HT-29 (cell line): ENCODE measurements at regions not wholly inside any gene's neighbourhood (a gene's known extent, or its start where the extent isn't known, plus 50 kb on each side); places are given as distances from the start of the nearest gene placed in this dataset.
"Not testable (repeated sequence)": the region's sequence is repeated elsewhere in the genome, so short reads cannot be mapped to it uniquely, and the experiment has no call there.

ENCODE experiments used
- DNase-seq: peaks from one replicate; pipeline ENCODE4 v3.0.0-alpha.2; 2015; ENCODE audit warnings: low spot score

DNA sequence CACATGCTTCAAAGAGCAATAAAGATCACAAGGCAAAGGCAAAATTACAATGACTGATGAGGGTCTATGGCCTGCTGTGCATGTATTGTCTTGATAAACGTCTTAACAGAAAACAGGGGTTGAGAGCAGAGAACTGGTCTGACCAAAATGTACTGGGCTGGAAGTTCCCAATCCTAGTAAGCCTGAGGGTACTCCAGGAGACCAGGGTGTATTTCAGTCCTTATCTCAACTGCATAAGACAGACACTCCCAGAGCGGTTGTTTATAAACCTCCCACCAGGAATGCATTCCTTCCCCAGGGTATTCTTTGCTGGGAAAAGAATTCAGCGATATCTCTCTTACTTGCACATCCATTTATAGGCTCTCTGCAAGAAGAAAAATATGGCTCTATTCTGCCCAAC is 521.8 kb upstream of the GNPDA2 start:
- DNase-seq, result not testable (repeated sequence)

- no peak for DNase-seq
Measured at GRCh38 chr4:45241976-45242375, 515.6 kb upstream of the GNPDA2 start.

DNA sequence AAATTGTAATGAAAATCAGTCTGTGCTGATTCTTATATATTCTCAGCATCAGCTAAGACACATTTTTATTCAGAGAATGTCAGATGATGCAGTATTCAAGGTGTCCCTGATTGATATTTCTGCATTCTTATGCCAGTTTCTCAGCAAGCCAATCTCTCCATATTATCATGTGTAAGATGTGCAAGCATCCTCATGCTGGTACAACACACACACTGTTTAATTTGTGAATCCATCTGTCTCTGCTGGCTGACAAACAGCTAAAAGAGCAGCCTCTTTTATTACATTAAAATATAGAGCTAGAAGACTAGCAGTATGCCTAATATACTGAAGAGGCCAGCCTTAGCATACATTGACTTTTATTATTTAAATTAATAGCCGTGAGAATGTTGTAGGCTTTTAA is 502.9 kb upstream of the GNPDA2 start:
- DNase-seq, result no peak

DNA sequence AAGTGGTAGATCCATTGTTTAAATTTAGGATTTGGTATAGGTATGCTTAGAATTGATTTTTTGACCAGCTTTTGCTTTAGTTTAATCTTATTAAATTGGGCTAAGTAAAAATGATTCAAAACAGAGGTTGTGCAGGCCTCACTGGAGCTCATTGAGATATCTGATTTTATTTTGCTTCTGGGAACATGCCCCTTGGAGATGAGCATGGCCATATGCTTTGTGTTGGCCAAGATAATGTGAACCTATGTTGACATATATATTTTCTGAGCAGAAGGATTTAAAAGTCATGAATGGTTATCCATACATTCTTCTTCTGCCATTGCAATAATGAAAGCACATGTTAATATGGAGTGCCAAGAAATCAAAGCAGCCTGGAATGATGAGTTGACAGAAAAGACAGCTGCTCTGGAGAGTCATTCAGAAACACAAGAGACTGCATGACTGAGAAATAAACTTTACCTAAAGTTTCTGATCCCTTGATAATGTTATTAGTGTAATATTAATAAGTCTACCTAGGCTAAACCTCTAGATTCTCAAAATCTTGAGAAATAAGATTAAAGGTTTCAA is 489.7 kb upstream of the GNPDA2 start:
- DNase-seq, result no peak

- DNase-seq, result not testable (repeated sequence)
Measured at GRCh38 chr4:45208476-45208875, 482.1 kb upstream of the GNPDA2 start.

GRCh38 chr4:45207864-45208331 is 481.5 kb upstream of the GNPDA2 start:
- not testable (repeated sequence) for DNase-seq

GRCh38 chr4:45207241-45207863 is 481.0 kb upstream of the GNPDA2 start:
- DNase-seq, result not testable (repeated sequence)

DNA sequence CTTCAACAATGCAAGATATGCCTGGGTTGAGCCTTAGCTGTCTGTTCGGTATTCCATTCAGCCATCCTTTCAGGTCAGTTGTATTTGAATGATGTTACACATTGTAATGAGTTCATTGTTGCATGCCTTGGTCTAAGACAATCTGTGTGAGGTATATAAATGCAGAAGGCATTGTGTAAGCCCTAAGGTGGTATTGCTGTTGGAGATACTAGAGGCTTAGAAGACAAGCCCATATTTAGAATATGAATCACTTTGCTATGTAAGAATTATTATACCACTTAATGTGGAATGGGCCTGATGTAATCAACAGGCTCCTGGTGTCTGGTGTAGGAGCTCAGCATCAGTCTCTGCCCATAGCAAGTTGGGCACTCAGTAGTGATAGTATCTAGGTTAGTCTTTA is 473.4 kb upstream of the GNPDA2 start:
- DNase-seq, result no peak

GRCh38 chr4:45188501-45188900 is 462.1 kb upstream of the GNPDA2 start:
- DNase-seq, result no peak

DNA sequence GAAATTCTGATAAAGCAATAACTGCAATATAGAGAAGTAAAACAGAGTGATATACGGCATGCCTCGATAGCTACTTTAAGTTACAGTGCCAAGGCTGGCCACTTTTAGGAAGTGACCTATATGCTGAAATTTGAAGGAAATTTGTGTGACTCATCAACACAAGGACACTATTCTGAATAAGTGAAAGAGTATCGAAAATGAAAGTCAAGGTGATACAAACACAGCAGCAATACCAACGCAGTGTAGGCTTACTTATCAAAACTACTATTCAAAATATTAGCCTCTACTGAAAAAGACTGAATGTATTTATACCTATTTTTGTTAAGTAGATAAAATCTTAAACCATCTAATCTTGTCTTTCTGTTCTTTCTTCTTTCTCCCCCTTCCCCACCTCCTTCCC is 459.9 kb upstream of the GNPDA2 start:
- DNase-seq, result no peak

GRCh38 chr4:45183905-45184304 is 457.5 kb upstream of the GNPDA2 start:
- DNase-seq, result no peak

DNA sequence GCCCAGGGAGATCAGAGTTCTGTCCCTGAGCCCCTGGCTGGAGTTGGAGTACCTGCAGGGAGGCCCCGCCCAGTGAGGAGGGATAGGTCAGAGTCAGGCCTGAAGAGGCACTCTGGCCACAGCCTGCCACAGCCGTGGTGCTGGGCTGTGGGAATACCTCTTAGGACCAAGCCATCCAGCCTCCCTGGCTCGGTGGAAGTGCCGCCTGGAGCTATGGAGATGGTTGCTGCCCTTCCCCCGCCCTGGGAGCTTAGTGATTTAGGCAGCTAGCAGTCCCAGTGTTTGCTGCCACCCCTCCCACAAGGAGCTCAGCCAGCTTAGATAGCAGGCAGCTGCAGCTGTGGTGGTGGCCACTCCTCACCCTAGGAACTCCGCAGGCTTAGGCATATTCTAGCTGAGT is 446.3 kb upstream of the GNPDA2 start:
- no peak for DNase-seq

GRCh38 chr4:45160951-45161350 is 434.6 kb upstream of the GNPDA2 start:
- DNase-seq, result no peak

DNA sequence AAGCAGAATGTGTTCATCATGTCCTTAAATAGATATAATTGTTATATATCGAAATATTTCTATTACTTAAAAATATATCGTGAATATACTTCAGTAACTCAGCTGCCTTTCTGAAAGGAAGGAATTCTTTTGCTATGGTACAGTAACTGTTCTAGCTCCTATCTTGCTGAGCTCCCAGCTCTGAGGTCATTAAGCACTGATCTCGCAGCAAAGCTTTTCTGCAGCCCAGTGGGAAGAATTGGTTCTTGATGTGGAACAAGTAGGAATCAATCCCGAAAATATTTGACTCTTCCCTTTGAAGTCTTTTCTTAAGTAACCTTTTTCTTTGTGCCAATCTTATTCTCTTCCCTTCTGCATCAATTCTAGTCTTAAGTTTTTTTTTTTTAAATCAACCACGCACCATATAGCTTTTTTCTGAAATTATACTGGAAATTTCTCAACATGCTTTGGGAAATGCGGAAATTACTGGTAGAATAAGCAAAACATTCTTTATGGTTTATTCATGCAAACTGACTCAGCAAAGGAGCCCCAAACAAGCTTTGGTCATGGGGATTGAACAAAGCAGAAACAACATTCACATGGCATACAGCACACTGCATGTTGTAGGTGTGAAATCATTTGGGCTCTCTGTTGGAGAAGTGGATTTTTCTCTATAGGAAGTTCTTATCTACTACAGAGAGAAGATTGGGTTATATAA is 428.9 kb upstream of the GNPDA2 start:
- no peak for DNase-seq

DNA sequence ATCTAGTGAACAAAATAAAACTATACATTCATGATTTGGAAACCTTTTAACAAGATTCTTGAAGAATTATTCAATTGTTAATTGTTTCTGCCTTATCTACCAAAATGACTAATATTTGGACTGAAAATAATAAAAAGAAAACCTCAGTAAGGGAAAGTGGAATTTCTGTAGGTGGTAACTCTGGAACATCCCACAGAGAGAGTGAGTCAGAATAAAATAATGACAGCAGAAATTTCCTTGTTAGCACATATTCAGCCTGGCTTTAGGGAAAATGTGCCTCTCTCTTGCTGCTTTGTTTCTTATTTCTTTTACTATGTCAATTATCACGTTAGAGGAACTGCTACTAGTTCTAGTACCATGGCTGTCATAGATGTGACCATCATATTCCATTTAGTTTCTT is 421.5 kb upstream of the GNPDA2 start:
- DNase-seq, result no peak

- no peak for DNase-seq
Measured at GRCh38 chr4:45131020-45131419, 404.7 kb upstream of the GNPDA2 start.

GRCh38 chr4:45122406-45122805 is 396.1 kb upstream of the GNPDA2 start:
- DNase-seq, result no peak

- DNase-seq, result no peak
Measured at GRCh38 chr4:45121426-45121975, 395.1 kb upstream of the GNPDA2 start.

DNA sequence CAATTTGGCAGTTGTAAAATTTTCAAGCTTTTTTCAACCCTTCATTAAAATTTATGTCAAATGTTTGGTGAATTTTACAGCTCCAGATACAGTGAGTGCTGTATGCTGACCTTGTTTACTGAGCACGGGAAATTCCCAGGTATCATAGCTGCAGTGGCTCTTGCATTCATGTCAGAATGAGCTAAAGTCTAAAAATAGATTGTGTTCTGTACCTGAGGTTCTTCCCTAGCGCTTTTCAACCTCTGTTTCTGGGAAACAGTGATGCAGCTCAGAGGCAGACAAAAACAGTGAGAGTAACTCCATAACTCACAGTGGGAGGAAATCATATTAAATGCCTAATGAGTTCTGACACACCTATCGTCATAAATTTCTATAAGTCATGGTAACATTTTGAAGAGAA is 393.8 kb upstream of the GNPDA2 start:
- DNase-seq, result no peak

- no peak for DNase-seq
Measured at GRCh38 chr4:45119376-45119775, 393.0 kb upstream of the GNPDA2 start.

GRCh38 chr4:45102716-45103115 is 376.4 kb upstream of the GNPDA2 start:
- no peak for DNase-seq

GRCh38 chr4:45100956-45101818 is 374.8 kb upstream of the GNPDA2 start:
- DNase-seq, result no peak
